ENCODE measurements at regions not wholly inside any gene's neighbourhood (a gene's known extent, or its start where the extent isn't known, plus 50 kb on each side); places are given as distances from the start of the nearest gene placed in this dataset.

DNA sequence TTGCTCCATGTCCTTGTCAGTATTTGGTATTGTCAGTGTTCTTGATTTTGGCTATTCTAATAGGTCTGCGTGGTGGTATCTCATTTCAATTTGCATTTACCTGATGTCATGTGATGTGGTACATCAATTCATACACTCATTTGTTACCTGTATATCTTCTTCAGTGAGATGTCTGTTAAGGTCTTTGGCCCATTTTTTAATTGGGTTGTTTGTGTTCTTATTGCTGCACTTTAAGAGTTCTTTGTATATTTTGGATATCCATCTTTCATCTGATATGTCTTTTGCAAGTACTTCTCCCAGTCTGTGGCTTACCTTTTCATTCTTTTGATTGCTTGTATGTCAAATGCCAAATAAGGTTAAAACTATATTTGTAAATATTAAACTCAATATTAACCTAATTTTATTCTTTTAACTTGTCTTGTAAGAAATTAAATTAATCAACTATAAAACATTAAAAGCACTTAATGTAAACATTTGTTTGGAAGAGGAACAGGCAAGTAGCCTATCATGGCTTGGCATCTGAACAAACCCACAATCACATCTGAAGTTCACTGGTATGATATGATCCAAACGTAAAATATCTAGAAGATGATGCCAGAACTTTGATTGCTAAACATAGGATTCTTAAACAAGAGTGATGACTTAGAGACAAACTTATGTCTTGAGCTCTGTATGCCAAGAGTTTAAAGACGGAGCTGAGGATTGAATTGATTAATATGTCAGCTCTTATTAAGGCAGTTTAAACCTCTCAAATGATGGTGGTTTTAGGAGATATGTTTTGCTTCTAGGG lies 587.3 kb downstream of the ANXA1 start:
- Histone ChIP-seq H4K8ac (ENCODE audit: low read depth in 2 of 2, low read length in 2 of 2) (no peak overlapping the region), H3K14ac (replicated peaks; ENCODE audit: low read depth, low read length) (no peak overlapping the region), H3K36me3 (ENCODE audit: control insufficient read depth, insufficient read depth, low read length) (no peaks in the 10 kb centered on the region), H3K4me2 (ENCODE audit: low read depth, low read length) (no peak overlapping the region), H2AK5ac (ENCODE audit: low read depth, low read length) (no peak overlapping the region), H4K91ac (ENCODE audit: insufficient read depth, low read depth, low read length) (no peak overlapping the region), H2AK9ac (replicated peaks; ENCODE audit: low read depth, low read length, poor library complexity) (no peak overlapping the region), H2BK5ac (ENCODE audit: low read depth, low read length, poor library complexity, severe bottlenecking) (no peak overlapping the region), H3K9ac (ENCODE audit: low read depth, low read length) (no peak overlapping the region), H3K4me1 (ENCODE audit: control insufficient read depth, insufficient read depth, low read length) (no peaks in the 10 kb centered on the region), H2AFZ (replicated peaks; ENCODE audit: low read length, poor library complexity) (no peak overlapping the region), H3K56ac (ENCODE audit: extremely low read depth, insufficient read depth, low read length) (no peak overlapping the region), H3K4me3 (ENCODE audit: insufficient read depth, low read depth, low read length) (no peak overlapping the region), H2BK120ac (ENCODE audit: low read depth, low read length) (no peak overlapping the region), H3K27ac (ENCODE audit: insufficient read depth, low read length) (no peak overlapping the region), H4K5ac (ENCODE audit: low read depth, low read length) (no peak overlapping the region), H4K20me1 (ENCODE audit: insufficient read depth, low read length) (no peaks in the 10 kb centered on the region), H3K23ac (ENCODE audit: low read depth, low read length) (no peak overlapping the region), H3K4ac (ENCODE audit: low read depth, low read length) (no peak overlapping the region), H2BK20ac (ENCODE audit: low read depth, low read length) (no peak overlapping the region), H3K27me3 (ENCODE audit: control insufficient read depth, insufficient read depth, low read length) (no peaks in the 10 kb centered on the region), H3K9me1 (ENCODE audit: insufficient read depth, low read length) (no peaks in the 10 kb centered on the region), H3K9me3 (ENCODE audit: control insufficient read depth, insufficient read depth, low read length) (no peaks in the 10 kb centered on the region), H2BK15ac (ENCODE audit: low read depth, low read length) (no peak overlapping the region), H3K79me1 (ENCODE audit: low read depth in 1 of 2, low read length in 2 of 2) (no peaks in the 10 kb centered on the region), H3K18ac (ENCODE audit: low read depth, low read length) (no peak overlapping the region)
- in situ Hi-C loops (cut with MboI; ENCODE audit: low sequenced_read_pairs): no loop called here
- no peak for DNase-seq
- BruUV-seq (replicated peaks): no TSS peak
- ChIA-PET CTCF (no interaction called here), POLR2A (ENCODE audit: unreplicated experiment) (no interaction called here)
- dilution Hi-C loops (cut with HindIII; ENCODE audit: low sequenced_read_pairs, unreplicated experiment): no loop called here
- TF ChIP-seq BHLHE40 (IDR thresholded peaks at IDR 0.05; ENCODE audit: low read depth, low read length) (no peak), CHD1 (IDR thresholded peaks at IDR 0.05; ENCODE audit: low read depth, low read length) (no peak), FOS (IDR thresholded peaks at IDR 0.05; ENCODE audit: low read depth, low read length) (no peak), MXI1 (IDR thresholded peaks at IDR 0.05; ENCODE audit: borderline replicate concordance, low read depth, low read length) (no peak), MAZ (IDR thresholded peaks at IDR 0.05; ENCODE audit: borderline replicate concordance, low read depth, low read length) (no peak), SMC3 (IDR thresholded peaks at IDR 0.05; ENCODE audit: low read depth, low read length) (no peak), CEBPB (IDR thresholded peaks at IDR 0.05; ENCODE audit: low read depth, low read length) (no peak), RFX5 (IDR thresholded peaks at IDR 0.05; ENCODE audit: low read depth, low read length) (no peak), NFE2L2 (IDR thresholded peaks at IDR 0.05; ENCODE audit: low read depth, low read length) (no peak)
- TF ChIP-seq, protein P1, sequence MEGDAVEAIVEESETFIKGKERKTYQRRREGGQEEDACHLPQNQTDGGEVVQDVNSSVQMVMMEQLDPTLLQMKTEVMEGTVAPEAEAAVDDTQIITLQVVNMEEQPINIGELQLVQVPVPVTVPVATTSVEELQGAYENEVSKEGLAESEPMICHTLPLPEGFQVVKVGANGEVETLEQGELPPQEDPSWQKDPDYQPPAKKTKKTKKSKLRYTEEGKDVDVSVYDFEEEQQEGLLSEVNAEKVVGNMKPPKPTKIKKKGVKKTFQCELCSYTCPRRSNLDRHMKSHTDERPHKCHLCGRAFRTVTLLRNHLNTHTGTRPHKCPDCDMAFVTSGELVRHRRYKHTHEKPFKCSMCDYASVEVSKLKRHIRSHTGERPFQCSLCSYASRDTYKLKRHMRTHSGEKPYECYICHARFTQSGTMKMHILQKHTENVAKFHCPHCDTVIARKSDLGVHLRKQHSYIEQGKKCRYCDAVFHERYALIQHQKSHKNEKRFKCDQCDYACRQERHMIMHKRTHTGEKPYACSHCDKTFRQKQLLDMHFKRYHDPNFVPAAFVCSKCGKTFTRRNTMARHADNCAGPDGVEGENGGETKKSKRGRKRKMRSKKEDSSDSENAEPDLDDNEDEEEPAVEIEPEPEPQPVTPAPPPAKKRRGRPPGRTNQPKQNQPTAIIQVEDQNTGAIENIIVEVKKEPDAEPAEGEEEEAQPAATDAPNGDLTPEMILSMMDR (conservative IDR thresholded peaks at IDR 0.05; ENCODE audit: low read depth, low read length): no peak
- no CpG with 5 or more reads among the region's 3 CpGs for WGBS, 2 experiments (ENCODE audit: extremely low coverage in 2 of 2, insufficient read length in 1 of 2)
- intact Hi-C loops (cut with micrococcal nuclease): no loop called here
- ATAC-seq (ENCODE audit: low read depth): no peak

All from IMR-90 (cell line).